ENCODE measurements at regions not wholly inside any gene's neighbourhood (a gene's known extent, or its start where the extent isn't known, plus 50 kb on each side); places are given as distances from the start of the nearest gene placed in this dataset.

DNA sequence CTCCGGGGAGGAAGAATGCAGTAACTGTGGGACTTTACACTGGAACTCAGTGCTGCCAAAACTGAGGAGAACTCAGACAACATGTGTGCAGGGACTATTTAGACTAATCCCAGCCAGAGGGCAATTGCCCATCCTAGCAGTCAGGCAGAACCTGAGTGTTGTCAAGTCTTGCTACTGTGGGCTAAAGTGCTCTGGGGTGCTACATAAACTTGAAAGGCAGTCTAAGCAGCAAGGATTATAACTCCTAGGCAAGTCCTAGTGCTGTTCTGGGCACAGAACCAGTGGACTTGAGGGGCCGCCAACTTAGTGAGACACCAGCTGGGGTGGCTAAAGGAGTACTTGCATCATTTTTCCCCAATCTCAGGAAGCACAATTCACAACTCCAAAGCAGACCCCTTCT is 363.8 kb upstream of the PTCHD4 start:
- H4K20me1 ChIP-seq (ENCODE audit: insufficient read depth), result no peaks in the 10 kb centered on the region
- H3K4me3 ChIP-seq, result no peak overlapping the region
- no peak overlapping the region for H3K27ac ChIP-seq
- TF ChIP-seq EZH2phosphoT487 (IDR thresholded peaks at IDR 0.05; ENCODE audit: insufficient read depth, low read depth) (no peak), EZH2 (IDR thresholded peaks at IDR 0.05; ENCODE audit: insufficient read depth, poor library complexity, severe bottlenecking) (no peak)
- H3K36me3 ChIP-seq (ENCODE audit: low read depth), result no peaks in the 10 kb centered on the region
- no peak overlapping the region for H3K4me2 ChIP-seq (ENCODE audit: unreplicated experiment)
- no peaks in the 10 kb centered on the region for H3K9me3 ChIP-seq (ENCODE audit: low read depth)
- H2AFZ ChIP-seq, result no peak overlapping the region
- in situ Hi-C loops (cut with MboI), result no loop called here
- no peaks in the 10 kb centered on the region for H3K9me2 ChIP-seq (ENCODE audit: insufficient read depth)
- no peaks in the 10 kb centered on the region for H3K27me3 ChIP-seq (replicated peaks; ENCODE audit: insufficient read depth)
- peak; percentile 0 for DNase-seq
- H3K79me2 ChIP-seq (ENCODE audit: insufficient read depth), result no peaks in the 10 kb centered on the region
- 19 to 41% methylated on average over 2 of the region's 2 CpGs for WGBS, 2 experiments (ENCODE audit: low coverage in 1 of 2, low lambda C conversion rate in 2 of 2, missing lambda C conversion rate in 2 of 2)
- H3F3A ChIP-seq (ENCODE audit: insufficient read depth), result no peaks in the 10 kb centered on the region
- no peaks in the 10 kb centered on the region for H3K4me1 ChIP-seq (ENCODE audit: insufficient read depth)
- H3K9ac ChIP-seq, result no peak overlapping the region

DNA sequence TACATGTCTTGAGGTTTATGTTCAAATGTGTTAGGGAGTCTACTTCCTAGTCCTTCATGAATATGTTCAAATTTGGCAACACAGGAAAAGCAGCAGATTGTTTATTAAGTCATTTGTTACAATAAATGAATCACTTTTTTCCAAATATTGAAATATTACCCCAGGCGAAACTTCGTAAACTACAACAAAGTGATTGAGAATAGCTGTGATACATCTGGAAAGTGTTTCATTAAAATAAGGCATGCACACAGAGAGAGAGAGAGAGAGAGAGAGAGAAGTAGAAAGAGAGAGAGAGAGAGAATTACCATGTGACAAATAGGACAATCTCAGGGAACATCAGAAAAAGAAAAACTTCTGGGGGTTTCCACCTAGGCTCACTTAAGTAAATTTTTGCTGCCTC is 363.1 kb upstream of the PTCHD4 start:
- Histone ChIP-seq H3K36me3 (ENCODE audit: low read depth) (no peaks in the 10 kb centered on the region), H3K9ac (no peak overlapping the region), H3K4me1 (ENCODE audit: insufficient read depth) (no peaks in the 10 kb centered on the region), H3K79me2 (ENCODE audit: insufficient read depth) (no peaks in the 10 kb centered on the region), H4K20me1 (ENCODE audit: insufficient read depth) (no peaks in the 10 kb centered on the region), H2AFZ (no peak overlapping the region), H3K4me3 (no peak overlapping the region), H3F3A (ENCODE audit: insufficient read depth) (no peaks in the 10 kb centered on the region), H3K9me3 (ENCODE audit: low read depth) (no peaks in the 10 kb centered on the region), H3K4me2 (ENCODE audit: unreplicated experiment) (no peak overlapping the region), H3K27me3 (replicated peaks; ENCODE audit: insufficient read depth) (no peaks in the 10 kb centered on the region), H3K9me2 (ENCODE audit: insufficient read depth) (no peaks in the 10 kb centered on the region), H3K27ac (no peak overlapping the region)
- WGBS, 2 experiments (ENCODE audit: low coverage in 1 of 2, low lambda C conversion rate in 2 of 2, missing lambda C conversion rate in 2 of 2), result 20 to 43% methylated on average over 2 of the region's 2 CpGs
- in situ Hi-C loops (cut with MboI), result no loop called here
- TF ChIP-seq EZH2 (IDR thresholded peaks at IDR 0.05; ENCODE audit: insufficient read depth, poor library complexity, severe bottlenecking), result no peak
- DNase-seq, result no peak

DNA sequence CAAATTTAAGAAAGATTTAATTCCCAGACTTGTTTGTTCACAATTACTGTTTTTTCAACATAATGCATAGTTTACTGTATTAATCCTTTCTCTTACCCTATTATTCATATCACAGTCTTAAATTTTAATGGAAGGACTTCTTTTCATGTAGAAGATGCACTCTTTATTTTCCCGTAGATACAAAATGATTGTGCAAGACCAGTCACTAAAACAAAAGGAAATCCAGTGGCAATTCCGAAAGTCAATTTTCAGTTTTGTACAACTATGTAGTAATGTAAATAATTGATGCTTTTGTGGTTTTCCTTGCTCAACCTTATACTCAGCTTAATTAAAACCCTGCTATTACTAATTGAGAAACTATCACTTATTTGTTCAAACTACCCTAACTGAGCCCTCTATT is 361.5 kb upstream of the PTCHD4 start:
- Histone ChIP-seq H3K4me1 (ENCODE audit: insufficient read depth) (no peaks in the 10 kb centered on the region), H2AFZ (no peak overlapping the region), H3F3A (ENCODE audit: insufficient read depth) (no peaks in the 10 kb centered on the region), H3K27me3 (replicated peaks; ENCODE audit: insufficient read depth) (no peaks in the 10 kb centered on the region), H3K9ac (no peak overlapping the region), H3K4me2 (ENCODE audit: unreplicated experiment) (no peak overlapping the region), H3K9me3 (ENCODE audit: low read depth) (no peaks in the 10 kb centered on the region), H3K9me2 (ENCODE audit: insufficient read depth) (no peaks in the 10 kb centered on the region), H4K20me1 (ENCODE audit: insufficient read depth) (no peaks in the 10 kb centered on the region), H3K4me3 (no peak overlapping the region), H3K36me3 (ENCODE audit: low read depth) (no peaks in the 10 kb centered on the region), H3K27ac (no peak overlapping the region), H3K79me2 (ENCODE audit: insufficient read depth) (no peaks in the 10 kb centered on the region)
- in situ Hi-C loops (cut with MboI), result no loop called here
- 31 to 37% methylated on average over 2 of the region's 2 CpGs for WGBS, 2 experiments (ENCODE audit: low coverage in 1 of 2, low lambda C conversion rate in 2 of 2, missing lambda C conversion rate in 2 of 2)
- TF ChIP-seq EZH2 (IDR thresholded peaks at IDR 0.05; ENCODE audit: insufficient read depth, poor library complexity, severe bottlenecking), result no peak
- no peak for TF ChIP-seq EZH2phosphoT487 (IDR thresholded peaks at IDR 0.05; ENCODE audit: insufficient read depth, low read depth)
- DNase-seq, result no peak

DNA sequence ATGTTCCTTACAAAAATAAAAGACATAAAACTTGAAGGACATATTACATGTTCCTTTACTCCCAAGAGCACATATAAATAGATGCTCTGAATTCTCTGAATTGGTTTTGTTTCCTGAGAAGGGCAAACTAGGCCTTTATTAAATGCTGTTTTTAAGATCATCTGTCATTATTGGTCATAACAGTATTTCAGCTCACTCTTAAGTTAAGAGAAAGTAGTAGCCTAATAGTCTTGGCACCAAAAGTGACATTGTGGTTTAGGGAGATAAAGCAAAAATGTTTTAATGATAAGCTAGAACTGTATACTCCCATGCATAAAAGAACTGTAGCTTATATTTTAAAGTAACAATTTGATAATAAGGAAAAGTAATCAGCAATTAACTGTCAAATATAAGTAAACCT is 361.1 kb upstream of the PTCHD4 start:
- H3F3A ChIP-seq (ENCODE audit: insufficient read depth), result no peaks in the 10 kb centered on the region
- no peak overlapping the region for H3K4me3 ChIP-seq
- in situ Hi-C loops (cut with MboI), result no loop called here
- no peaks in the 10 kb centered on the region for H3K27me3 ChIP-seq (replicated peaks; ENCODE audit: insufficient read depth)
- H3K4me2 ChIP-seq (ENCODE audit: unreplicated experiment), result no peak overlapping the region
- no peak for TF ChIP-seq EZH2 (IDR thresholded peaks at IDR 0.05; ENCODE audit: insufficient read depth, poor library complexity, severe bottlenecking)
- no peaks in the 10 kb centered on the region for H3K79me2 ChIP-seq (ENCODE audit: insufficient read depth)
- H3K36me3 ChIP-seq (ENCODE audit: low read depth), result no peaks in the 10 kb centered on the region
- H4K20me1 ChIP-seq (ENCODE audit: insufficient read depth), result no peaks in the 10 kb centered on the region
- no peak overlapping the region for H3K9ac ChIP-seq
- H3K9me3 ChIP-seq (ENCODE audit: low read depth), result no peaks in the 10 kb centered on the region
- no peak for DNase-seq
- no peaks in the 10 kb centered on the region for H3K9me2 ChIP-seq (ENCODE audit: insufficient read depth)
- H2AFZ ChIP-seq, result no peak overlapping the region
- H3K27ac ChIP-seq, result no peak overlapping the region
- H3K4me1 ChIP-seq (ENCODE audit: insufficient read depth), result no peaks in the 10 kb centered on the region

DNA sequence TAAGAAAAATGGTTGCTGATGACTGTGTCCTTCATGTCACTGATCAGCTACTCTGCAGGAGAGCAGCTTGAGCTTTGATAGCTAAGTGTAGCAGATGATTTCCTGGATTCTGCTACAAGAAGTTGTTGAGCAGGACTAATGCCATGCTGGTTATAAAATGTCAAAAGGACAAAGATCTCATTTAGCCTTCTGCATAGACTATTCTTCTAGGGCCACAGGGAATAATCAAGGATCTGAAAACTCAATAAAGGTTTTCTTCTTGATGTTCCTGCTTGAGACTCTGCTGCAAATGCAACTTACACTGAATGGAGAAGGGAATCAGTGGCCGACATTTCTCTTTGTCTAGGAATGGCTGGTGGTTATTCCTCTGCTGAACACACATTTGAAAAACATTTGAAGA is 360.3 kb upstream of the PTCHD4 start:
- in situ Hi-C loops (cut with MboI), result no loop called here
- Histone ChIP-seq H3K79me2 (ENCODE audit: insufficient read depth) (no peaks in the 10 kb centered on the region), H3K36me3 (ENCODE audit: low read depth) (no peaks in the 10 kb centered on the region), H2AFZ (no peak overlapping the region), H3F3A (ENCODE audit: insufficient read depth) (no peaks in the 10 kb centered on the region), H3K9me2 (ENCODE audit: insufficient read depth) (no peaks in the 10 kb centered on the region), H3K27ac (no peak overlapping the region), H3K27me3 (replicated peaks; ENCODE audit: insufficient read depth) (no peaks in the 10 kb centered on the region), H3K9me3 (ENCODE audit: low read depth) (no peaks in the 10 kb centered on the region), H3K4me1 (ENCODE audit: insufficient read depth) (no peaks in the 10 kb centered on the region), H3K4me3 (no peak overlapping the region), H4K20me1 (ENCODE audit: insufficient read depth) (no peaks in the 10 kb centered on the region), H3K9ac (no peak overlapping the region), H3K4me2 (ENCODE audit: unreplicated experiment) (no peak overlapping the region)
- WGBS, 2 experiments (ENCODE audit: low coverage in 1 of 2, low lambda C conversion rate in 2 of 2, missing lambda C conversion rate in 2 of 2), result 26 to 31% methylated on average over 1 of the region's 1 CpG
- no peak for DNase-seq
- no peak for TF ChIP-seq EZH2phosphoT487 (IDR thresholded peaks at IDR 0.05; ENCODE audit: insufficient read depth, low read depth)
- TF ChIP-seq EZH2 (IDR thresholded peaks at IDR 0.05; ENCODE audit: insufficient read depth, poor library complexity, severe bottlenecking), result no peak

Measured in GM23248 (cell line).